Neural crest cell (in vitro differentiated cells): ENCODE measurements at regions not wholly inside any gene's neighbourhood (a gene's known extent, or its start where the extent isn't known, plus 50 kb on each side); places are given as distances from the start of the nearest gene placed in this dataset.

Source experiments
- DNase-seq: peaks from one replicate; pipeline ENCODE4 v3.0.0; 2021; ENCODE audit warnings: low read depth, mixed read lengths, low spot score
- H3K27ac Mint-ChIP-seq: one replicate; pipeline ENCODE4 v1.8.0; 2021; ENCODE audit warnings: mild to moderate bottlenecking, mixed read lengths; ENCODE audit not compliant: unreplicated experiment
- H3K27me3 Mint-ChIP-seq: 2 replicates; pipeline ENCODE4 v1.8.0; 2021; ENCODE audit warnings: low read depth, mild to moderate bottlenecking, mixed read lengths
- H3K36me3 Mint-ChIP-seq: 2 replicates; pipeline ENCODE4 v1.8.0; 2021; ENCODE audit warnings: low read depth, mild to moderate bottlenecking, mixed read lengths
- H3K4me1 Mint-ChIP-seq: 2 replicates; pipeline ENCODE4 v1.8.0; 2021; ENCODE audit warnings: mixed read lengths
- H3K4me3 Mint-ChIP-seq: one replicate; pipeline ENCODE4 v1.8.0; 2021; ENCODE audit warnings: mild to moderate bottlenecking, mixed read lengths
- H3K9me3 Mint-ChIP-seq: 2 replicates; pipeline ENCODE4 v1.8.0; 2021; ENCODE audit warnings: mixed read lengths
- TF ChIP-seq, protein P1 (sequence below): fragments of 200-600 bp; sonication (generic); conservative IDR thresholded peaks from 2 replicates; pipeline ENCODE4 v1.5.0; 2021; ENCODE audit warnings: antibody characterized with exemption, mild to moderate bottlenecking

DNA sequence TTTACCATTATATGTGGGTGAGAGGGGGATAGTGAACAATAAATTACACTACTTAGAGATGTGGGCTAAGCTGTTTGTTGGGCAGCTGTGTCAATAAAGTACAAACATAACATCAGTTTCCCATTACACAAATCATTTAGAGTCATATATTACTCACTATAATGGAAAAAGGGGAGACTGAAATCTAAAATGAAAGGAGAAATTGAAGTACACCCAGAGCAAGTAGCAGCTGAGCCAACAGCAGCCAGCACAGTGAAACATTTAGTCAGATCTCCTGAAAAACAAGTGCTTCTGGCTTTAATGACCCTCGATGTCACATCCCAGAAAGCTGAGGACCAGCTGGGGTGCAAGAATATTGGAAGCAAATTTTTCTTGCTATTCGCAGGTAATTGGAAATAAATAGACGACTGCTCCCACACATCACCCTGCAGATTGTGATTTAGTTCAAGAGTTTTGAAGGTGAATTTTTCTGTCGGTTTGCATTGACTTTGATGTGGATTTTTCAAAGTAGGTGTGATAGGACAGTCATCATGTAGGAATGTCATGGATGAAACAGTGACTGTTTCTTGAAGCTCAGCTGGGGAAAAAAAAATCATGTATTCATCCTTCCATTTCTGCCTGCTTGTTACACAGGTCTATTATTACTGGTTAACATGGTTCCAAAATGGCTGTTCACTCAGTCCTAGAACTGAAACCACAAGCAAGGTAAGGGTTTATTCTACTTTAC lies 1607.3 kb upstream of the CELF4 start:
- TF ChIP-seq, protein P1, sequence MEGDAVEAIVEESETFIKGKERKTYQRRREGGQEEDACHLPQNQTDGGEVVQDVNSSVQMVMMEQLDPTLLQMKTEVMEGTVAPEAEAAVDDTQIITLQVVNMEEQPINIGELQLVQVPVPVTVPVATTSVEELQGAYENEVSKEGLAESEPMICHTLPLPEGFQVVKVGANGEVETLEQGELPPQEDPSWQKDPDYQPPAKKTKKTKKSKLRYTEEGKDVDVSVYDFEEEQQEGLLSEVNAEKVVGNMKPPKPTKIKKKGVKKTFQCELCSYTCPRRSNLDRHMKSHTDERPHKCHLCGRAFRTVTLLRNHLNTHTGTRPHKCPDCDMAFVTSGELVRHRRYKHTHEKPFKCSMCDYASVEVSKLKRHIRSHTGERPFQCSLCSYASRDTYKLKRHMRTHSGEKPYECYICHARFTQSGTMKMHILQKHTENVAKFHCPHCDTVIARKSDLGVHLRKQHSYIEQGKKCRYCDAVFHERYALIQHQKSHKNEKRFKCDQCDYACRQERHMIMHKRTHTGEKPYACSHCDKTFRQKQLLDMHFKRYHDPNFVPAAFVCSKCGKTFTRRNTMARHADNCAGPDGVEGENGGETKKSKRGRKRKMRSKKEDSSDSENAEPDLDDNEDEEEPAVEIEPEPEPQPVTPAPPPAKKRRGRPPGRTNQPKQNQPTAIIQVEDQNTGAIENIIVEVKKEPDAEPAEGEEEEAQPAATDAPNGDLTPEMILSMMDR = no peak
- no peaks in the 10 kb centered on the region for H3K9me3 Mint-ChIP-seq
- no peak overlapping the region for H3K27ac Mint-ChIP-seq
- no peak overlapping the region for H3K4me3 Mint-ChIP-seq
- peaks cover 1% of the 10 kb centered on the region for H3K4me1 Mint-ChIP-seq
- H3K36me3 Mint-ChIP-seq = no peaks in the 10 kb centered on the region
- no peak for DNase-seq
- no peaks in the 10 kb centered on the region for H3K27me3 Mint-ChIP-seq

DNA sequence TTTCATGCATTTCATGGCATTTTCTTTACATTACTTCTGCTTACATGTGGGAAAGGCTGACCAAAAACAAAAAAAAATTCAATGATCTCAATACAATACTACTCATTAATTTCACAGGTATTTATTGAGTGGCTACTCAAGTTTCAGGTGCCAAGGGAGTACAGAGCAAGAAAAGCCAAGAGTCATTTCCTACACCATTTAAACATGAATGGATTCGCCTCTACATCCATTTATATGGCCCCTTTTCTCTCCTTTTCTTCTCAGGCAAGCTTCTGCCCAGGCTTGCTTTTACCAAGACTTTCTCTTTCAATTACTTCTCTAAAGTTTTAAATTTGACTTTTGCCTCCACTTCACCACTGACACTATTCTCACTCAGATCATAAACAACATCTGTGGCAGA lies 1603.1 kb upstream of the CELF4 start:
- no peaks in the 10 kb centered on the region for H3K4me1 Mint-ChIP-seq
- no peak overlapping the region for H3K27ac Mint-ChIP-seq
- H3K27me3 Mint-ChIP-seq = no peaks in the 10 kb centered on the region
- TF ChIP-seq, protein P1 = no peak
- no peak for DNase-seq
- H3K4me3 Mint-ChIP-seq = no peak overlapping the region
- H3K9me3 Mint-ChIP-seq = no peaks in the 10 kb centered on the region
- no peaks in the 10 kb centered on the region for H3K36me3 Mint-ChIP-seq

DNA sequence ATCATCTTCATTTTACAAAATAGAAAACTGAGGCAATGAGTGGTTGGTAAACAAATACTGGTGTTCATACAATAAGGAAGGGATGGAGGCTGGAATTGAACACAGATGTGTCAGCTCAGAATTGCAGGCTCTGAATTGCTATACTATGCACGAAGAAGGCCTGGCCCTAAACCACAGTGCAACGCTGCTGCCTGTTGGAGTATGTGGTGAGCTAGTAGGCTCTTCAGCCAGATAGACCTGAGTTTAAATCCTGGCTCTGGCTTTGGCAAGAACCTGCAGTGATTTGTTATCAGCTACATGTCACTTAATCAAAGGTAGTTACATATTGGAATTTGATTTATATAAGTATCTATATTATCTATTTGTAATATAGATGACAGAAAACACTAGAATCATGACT lies 1602.4 kb upstream of the CELF4 start:
- Mint-ChIP-seq H3K9me3 (no peaks in the 10 kb centered on the region), H3K4me1 (no peaks in the 10 kb centered on the region), H3K36me3 (no peaks in the 10 kb centered on the region), H3K27me3 (no peaks in the 10 kb centered on the region), H3K4me3 (no peak overlapping the region), H3K27ac (no peak overlapping the region)
- no peak for DNase-seq
- TF ChIP-seq, protein P1 = no peak

DNA sequence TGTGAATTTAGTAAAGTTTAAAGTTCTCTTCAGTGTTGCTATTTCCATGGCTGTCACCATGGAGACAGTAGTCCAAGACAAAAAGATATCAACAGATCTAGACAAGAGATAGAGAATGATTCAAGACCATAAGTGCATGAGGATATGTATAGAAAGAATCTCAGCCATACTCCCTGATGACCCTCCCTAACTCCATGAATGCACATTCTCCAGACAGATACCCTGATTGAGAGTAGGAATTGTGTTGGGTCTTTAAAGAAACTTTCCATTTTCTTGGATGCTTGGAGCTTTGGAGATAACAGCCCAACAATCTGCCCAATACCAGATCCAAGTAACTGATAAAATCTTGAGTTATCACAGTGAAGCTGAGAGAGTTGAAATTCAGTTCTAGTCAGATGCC lies 1601.2 kb upstream of the CELF4 start:
- no peak overlapping the region for H3K27ac Mint-ChIP-seq
- H3K4me1 Mint-ChIP-seq = no peaks in the 10 kb centered on the region
- DNase-seq = no peak
- no peak overlapping the region for H3K4me3 Mint-ChIP-seq
- H3K9me3 Mint-ChIP-seq = no peaks in the 10 kb centered on the region
- TF ChIP-seq, protein P1 = no peak
- H3K27me3 Mint-ChIP-seq = no peaks in the 10 kb centered on the region
- no peaks in the 10 kb centered on the region for H3K36me3 Mint-ChIP-seq

DNA sequence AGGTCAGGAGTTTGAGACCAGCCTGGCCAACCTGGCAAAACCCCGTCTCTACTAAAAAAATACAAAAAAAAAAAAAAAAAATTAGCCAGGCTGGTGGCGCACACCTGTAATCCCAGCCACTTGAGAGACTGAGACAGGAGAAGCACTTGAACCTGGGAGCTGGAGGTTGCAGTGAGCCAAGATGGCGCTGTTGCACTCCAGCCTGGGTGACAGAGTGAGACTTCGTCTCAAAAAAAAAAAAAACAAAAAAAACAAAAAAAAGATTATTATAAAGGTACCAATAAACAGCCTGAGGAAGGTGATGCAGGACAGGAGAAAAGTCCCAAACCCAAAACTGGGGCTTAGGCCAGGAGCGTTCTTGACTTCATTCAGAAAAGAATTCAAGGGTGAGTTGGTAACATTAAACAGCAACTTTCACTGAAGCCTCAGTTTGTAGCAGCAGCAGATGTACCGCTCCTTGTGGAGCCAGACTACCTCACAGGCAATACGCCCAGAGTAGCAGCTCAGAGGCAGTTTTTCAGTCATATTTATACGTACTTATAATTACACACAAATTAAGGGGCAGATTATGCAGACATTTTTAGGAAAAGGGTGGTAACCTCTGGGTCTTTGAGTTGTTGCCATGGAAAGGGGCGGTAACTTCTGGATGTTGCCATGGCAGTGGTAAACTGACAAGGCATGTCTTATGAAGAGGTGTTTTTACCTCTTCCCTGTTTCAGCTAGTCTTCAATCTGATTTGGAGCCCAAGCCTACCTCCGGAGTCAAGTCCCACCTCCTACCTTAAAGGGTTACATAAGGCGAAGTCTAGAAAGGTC lies 1596.6 kb upstream of the CELF4 start:
- Mint-ChIP-seq H3K27ac (no peak overlapping the region), H3K4me3 (no peak overlapping the region), H3K4me1 (no peaks in the 10 kb centered on the region), H3K9me3 (no peaks in the 10 kb centered on the region), H3K36me3 (no peaks in the 10 kb centered on the region), H3K27me3 (no peaks in the 10 kb centered on the region)
- TF ChIP-seq, protein P1 = no peak
- DNase-seq = no peak
